ENCODE measurements at regions not wholly inside any gene's neighbourhood (a gene's known extent, or its start where the extent isn't known, plus 50 kb on each side); places are given as distances from the start of the nearest gene placed in this dataset.
"Not testable (repeated sequence)": the region's sequence is repeated elsewhere in the genome, so short reads cannot be mapped to it uniquely, and the experiment has no call there.

DNA sequence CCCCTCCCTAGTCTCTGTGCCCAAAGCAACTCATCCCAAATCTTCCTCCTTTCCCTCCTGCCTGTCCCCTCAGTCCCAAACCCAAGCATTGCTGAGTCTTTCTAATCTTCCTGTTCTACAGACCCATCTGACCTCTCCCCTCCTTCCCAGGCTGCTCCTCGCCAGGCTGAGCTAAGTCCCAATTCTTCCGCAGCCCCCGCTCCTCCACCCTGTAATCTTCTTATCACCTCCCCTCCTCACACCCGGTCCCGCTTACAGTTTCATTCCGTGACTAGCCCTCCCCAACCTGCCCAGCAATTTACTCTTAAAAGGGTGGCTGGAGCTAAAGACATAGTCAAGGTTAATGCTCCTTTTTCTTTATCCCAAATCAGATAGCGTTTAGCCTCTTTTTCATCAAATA, 86.8 kb upstream of the ALDH3B2 start:
- H3K4me1 Mint-ChIP-seq; H3K9me3 ChIP-seq (ENCODE audit: control insufficient read depth, low read length, poor library complexity, severe bottlenecking); ATAC-seq; DNase-seq; H3K4me3 Mint-ChIP-seq; H3K27ac Mint-ChIP-seq; H3K36me3 Mint-ChIP-seq (ENCODE audit: low read depth): not testable (repeated sequence)
- H3K27me3 Mint-ChIP-seq, result peaks cover 28% of the 10 kb centered on the region

DNA sequence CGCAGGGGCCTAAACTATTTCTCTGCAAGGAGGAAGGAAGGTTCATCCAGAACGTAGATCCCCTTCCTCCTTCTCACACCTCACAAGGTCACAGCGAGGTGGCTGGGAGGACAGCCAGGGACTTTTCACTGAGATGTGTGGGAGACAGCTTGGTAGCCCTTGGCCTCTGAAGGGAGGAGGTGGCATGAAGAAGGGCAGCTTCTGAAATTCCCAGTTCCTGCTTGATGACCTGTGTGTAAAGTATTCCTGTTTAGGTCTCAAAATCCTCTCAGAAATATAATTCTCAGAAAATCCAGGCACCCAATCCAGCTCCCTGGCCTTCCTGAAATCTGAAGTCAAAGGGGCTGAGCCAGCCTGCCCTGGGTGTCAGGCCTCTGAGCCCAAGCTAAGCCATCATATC, 84.9 kb upstream of the ALDH3B2 start:
- H3K4me1 Mint-ChIP-seq; ATAC-seq; H3K36me3 Mint-ChIP-seq (ENCODE audit: low read depth); DNase-seq; H3K9me3 ChIP-seq (ENCODE audit: control insufficient read depth, low read length, poor library complexity, severe bottlenecking); H3K27ac Mint-ChIP-seq; H3K4me3 Mint-ChIP-seq: not testable (repeated sequence)
- peaks cover 16% of the 10 kb centered on the region for H3K27me3 Mint-ChIP-seq

DNA sequence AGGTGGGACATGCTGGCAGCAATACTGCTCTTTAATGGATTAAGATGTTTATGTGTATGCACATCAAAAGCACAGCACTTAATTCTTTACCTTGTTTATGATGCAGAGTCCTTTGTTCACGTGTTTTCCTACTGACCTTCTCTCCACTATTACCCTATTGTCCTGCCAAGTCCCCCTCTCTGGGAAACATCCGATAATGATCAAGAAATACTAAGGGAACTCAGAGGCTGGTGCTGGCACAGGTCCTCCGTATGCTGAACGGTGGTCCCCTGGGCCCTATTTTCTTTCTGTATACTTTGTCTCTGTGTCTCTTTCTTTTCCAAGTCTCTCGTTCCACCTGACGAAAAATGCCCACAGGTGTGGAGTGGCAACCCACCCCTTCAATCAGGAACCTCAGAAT, 84.0 kb upstream of the ALDH3B2 start:
- not testable (repeated sequence) for H3K36me3 Mint-ChIP-seq (ENCODE audit: low read depth); H3K9me3 ChIP-seq (ENCODE audit: control insufficient read depth, low read length, poor library complexity, severe bottlenecking); DNase-seq; H3K27ac Mint-ChIP-seq; H3K4me1 Mint-ChIP-seq; H3K4me3 Mint-ChIP-seq; ATAC-seq
- peaks cover 16% of the 10 kb centered on the region for H3K27me3 Mint-ChIP-seq

DNA sequence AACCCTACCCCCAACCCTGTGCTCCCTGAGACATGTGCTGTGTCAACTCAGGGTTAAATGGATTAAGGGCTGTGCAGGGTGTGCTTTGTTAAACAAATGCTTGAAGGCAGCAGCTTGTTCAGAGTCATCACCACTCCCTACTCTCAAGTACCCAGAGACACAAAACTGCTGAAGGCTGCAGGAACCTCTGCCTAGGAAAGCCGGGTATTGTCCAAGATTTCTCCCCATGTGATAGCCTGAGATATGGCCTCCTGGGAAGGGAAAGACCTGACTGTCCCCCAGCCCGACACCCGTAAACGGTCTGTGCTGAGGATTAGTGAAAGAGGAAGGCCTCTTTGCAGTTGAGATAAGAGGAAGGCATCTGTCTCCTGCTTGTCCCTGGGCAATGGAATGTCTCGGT, 83.6 kb upstream of the ALDH3B2 start:
- not testable (repeated sequence) for H3K4me3 Mint-ChIP-seq; H3K36me3 Mint-ChIP-seq (ENCODE audit: low read depth); H3K4me1 Mint-ChIP-seq; H3K27ac Mint-ChIP-seq; ATAC-seq; H3K9me3 ChIP-seq (ENCODE audit: control insufficient read depth, low read length, poor library complexity, severe bottlenecking); DNase-seq
- peaks cover 16% of the 10 kb centered on the region for H3K27me3 Mint-ChIP-seq

DNA sequence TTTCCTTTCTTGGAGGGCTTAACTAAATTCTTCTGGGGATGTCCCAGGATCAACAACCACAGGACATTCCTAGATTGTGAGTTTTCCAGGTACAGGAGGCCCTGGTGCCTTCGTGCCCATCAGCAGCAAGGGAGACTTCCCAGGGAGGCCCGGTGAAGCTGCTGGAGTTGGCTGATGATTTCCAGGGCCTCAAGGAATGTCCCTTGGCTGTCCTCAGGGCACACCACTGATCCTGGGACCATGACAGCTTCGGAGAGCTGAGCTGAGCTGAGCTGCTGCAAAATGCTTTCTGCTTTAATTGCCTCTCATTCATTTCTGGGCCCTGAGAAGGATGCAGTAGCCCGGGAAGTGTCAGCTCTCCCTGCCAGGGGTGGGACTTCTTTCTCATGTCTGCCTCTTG, 79.4 kb upstream of the ALDH3B2 start:
- not testable (repeated sequence) for H3K4me1 Mint-ChIP-seq; H3K27ac Mint-ChIP-seq; H3K36me3 Mint-ChIP-seq (ENCODE audit: low read depth); H3K9me3 ChIP-seq (ENCODE audit: control insufficient read depth, low read length, poor library complexity, severe bottlenecking); DNase-seq; ATAC-seq; H3K4me3 Mint-ChIP-seq
- peaks cover 16% of the 10 kb centered on the region for H3K27me3 Mint-ChIP-seq

DNA sequence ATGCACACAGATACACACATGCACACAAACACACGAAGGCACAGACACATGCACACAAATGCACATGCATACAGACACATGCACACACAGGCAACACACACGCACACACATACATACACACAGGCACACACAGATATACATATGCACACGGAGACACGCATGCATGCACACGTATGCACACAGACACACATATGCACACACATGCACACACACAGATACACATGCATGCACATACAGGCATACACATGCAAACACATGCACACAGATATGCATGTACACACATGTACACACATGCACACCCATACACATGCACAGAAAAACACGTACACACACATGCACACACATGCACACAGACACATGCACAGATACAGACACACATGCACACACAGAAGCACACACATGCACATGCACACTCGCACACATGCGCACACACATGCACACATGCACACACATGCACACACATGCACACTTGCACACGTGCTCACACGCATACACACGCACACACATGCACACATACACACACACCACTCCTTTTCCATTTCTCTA, 70.8 kb upstream of the ALDH3B2 start:
- ATAC-seq (no peak), DNase-seq (no peak)
- H3K4me1 Mint-ChIP-seq, result peaks cover under 1% of the 10 kb centered on the region
- H3K9me3 ChIP-seq (ENCODE audit: control insufficient read depth, low read length, poor library complexity, severe bottlenecking), result no peaks in the 10 kb centered on the region
- H3K27me3 Mint-ChIP-seq, result peaks cover 20% of the 10 kb centered on the region
- H3K36me3 Mint-ChIP-seq (ENCODE audit: low read depth), result peaks cover 2% of the 10 kb centered on the region
- no peak overlapping the region for H3K27ac Mint-ChIP-seq
- H3K4me3 Mint-ChIP-seq, result no peak overlapping the region

DNA sequence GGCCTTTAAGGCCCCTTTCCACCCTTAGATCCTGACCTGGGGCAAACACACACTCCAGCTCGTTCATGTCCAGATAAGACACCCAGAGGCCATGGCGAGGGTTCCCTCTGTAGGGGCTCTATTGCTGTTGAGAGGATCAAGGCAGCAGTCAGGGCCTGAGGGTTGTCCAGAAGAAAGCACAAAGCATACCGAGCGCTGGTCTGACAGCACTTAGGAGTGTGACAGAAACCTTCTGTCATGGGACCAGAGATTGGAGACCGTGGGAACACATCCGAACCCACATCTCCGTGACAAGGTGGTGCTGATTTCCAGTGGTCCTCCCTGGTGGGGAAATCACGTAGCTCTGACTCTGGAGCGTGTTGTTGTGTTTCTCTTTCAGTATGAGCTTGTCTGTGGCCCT, 69.8 kb upstream of the ALDH3B2 start:
- ATAC-seq; H3K36me3 Mint-ChIP-seq (ENCODE audit: low read depth); H3K4me1 Mint-ChIP-seq; H3K9me3 ChIP-seq (ENCODE audit: control insufficient read depth, low read length, poor library complexity, severe bottlenecking); DNase-seq; H3K27ac Mint-ChIP-seq; H3K4me3 Mint-ChIP-seq: not testable (repeated sequence)
- H3K27me3 Mint-ChIP-seq, result peaks cover 18% of the 10 kb centered on the region

DNA sequence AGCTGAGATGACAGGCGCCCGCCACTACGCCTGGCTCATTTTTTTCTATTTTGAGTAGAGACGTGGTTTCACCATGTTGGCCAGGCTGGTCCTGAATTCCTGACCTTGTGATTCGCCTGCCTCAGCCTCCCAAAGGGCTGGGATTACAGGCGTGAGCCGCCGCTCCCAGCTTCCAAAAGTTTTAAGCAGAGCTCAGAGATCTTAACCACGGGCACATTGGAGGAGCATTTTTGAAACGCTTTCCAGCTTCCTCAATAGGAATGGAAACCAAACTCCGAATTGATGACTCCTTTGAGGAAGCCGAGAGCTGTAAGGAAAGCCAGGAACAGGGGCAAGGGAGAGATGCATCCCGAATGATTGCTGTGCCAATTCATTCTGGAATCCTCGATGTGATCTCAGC, 63.8 kb upstream of the ALDH3B2 start:
- H3K36me3 Mint-ChIP-seq (ENCODE audit: low read depth); ATAC-seq; DNase-seq; H3K4me1 Mint-ChIP-seq; H3K4me3 Mint-ChIP-seq; H3K9me3 ChIP-seq (ENCODE audit: control insufficient read depth, low read length, poor library complexity, severe bottlenecking); H3K27ac Mint-ChIP-seq: not testable (repeated sequence)
- peaks cover 48% of the 10 kb centered on the region for H3K27me3 Mint-ChIP-seq

DNA sequence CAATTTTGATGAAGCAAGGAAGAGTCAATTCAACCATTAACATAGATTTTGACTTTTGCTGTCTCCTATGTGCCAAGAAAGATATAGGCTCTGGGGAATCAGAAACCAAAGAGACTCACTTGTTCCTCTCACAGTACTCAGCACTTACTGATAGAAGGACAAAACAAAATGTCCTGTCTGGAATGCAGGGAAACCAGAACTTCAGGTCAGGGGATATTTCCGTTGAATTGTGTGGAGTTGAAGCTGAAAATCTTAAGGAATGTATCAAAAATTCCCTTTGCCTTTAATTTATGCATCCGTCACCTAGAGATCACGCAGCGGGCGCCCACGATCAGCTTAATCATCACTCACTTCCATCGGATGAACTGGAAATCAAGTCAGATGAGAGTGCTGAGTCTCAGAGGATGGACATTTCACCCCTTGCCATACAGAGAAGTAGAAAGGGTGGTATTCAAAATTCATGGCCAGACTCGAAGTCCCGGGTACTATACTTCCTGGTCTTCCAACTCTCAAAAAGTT, 63.2 kb upstream of the ALDH3B2 start:
- ATAC-seq; DNase-seq; H3K36me3 Mint-ChIP-seq (ENCODE audit: low read depth); H3K4me1 Mint-ChIP-seq; H3K27ac Mint-ChIP-seq; H3K9me3 ChIP-seq (ENCODE audit: control insufficient read depth, low read length, poor library complexity, severe bottlenecking); H3K4me3 Mint-ChIP-seq: not testable (repeated sequence)
- peaks cover 54% of the 10 kb centered on the region for H3K27me3 Mint-ChIP-seq

DNA sequence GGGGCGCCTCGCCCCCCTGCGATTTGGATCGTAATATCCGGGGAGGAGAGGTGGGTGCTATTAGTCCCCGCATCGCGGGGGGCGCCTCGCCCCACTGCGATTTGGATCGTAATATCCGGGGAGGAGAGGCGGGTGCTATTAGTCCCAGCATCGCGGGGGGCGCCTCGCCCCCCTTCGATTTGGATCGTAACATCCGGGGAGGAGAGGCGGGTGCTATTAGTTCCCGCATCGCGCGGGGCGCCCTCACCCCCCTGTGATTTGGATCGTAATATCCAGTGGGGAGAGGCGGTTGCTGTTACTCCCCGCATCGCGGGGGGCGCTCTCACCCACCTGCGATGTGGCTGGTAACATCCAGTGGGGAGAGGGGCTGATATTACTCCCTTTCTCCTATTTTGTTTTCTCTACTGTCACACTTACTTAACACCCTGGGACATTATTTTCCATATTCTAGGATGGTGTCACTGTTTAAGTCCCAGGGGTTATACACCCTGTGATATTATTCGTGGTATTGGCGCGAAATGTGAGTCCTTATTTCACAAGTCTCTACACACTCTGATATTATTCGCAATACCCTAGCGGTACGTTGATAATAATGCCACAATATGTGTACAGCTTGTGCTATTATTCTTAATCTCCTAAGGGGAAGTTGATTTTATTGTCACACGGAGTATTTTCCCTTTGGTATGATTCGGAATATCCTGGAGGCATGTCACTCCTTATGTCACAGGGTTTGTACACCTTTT, 57.8 kb upstream of the ALDH3B2 start:
- Mint-ChIP-seq H3K4me3 (peak overlapping the region; percentile 82), H3K27ac (no peak overlapping the region), H3K27me3 (peaks cover 41% of the 10 kb centered on the region), H3K36me3 (ENCODE audit: low read depth) (no peaks in the 10 kb centered on the region), H3K4me1 (peaks cover 13% of the 10 kb centered on the region)
- ATAC-seq, result peak; percentile 91
- H3K9me3 ChIP-seq (ENCODE audit: control insufficient read depth, low read length, poor library complexity, severe bottlenecking), result no peaks in the 10 kb centered on the region
- peak; percentile 24 to 31 (median 26) for DNase-seq

DNA sequence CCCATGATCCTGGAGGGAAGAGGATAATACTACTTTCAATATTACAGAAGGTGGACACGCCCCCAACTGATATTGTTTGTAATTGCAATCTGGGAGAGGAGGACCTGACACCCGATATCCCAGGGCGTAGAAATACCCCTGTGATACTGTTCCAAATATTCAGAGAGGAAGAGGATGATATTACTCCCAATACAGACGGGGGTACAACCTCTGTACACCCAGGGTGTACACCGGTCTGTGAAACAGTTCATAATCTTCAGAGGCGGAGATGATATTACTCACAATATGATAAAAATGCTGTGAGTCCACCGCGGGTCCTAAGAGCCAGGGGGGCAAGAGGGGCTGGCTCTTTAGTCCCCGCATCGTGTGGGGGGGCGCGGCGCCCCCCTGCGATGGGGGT, 57.2 kb upstream of the ALDH3B2 start:
- no peak for ATAC-seq
- Mint-ChIP-seq H3K27me3 (peaks cover 37% of the 10 kb centered on the region), H3K27ac (no peak overlapping the region), H3K4me3 (peak overlapping the region; percentile 82), H3K4me1 (peaks cover 14% of the 10 kb centered on the region), H3K36me3 (ENCODE audit: low read depth) (no peaks in the 10 kb centered on the region)
- no peaks in the 10 kb centered on the region for H3K9me3 ChIP-seq (ENCODE audit: control insufficient read depth, low read length, poor library complexity, severe bottlenecking)
- no peak for DNase-seq

DNA sequence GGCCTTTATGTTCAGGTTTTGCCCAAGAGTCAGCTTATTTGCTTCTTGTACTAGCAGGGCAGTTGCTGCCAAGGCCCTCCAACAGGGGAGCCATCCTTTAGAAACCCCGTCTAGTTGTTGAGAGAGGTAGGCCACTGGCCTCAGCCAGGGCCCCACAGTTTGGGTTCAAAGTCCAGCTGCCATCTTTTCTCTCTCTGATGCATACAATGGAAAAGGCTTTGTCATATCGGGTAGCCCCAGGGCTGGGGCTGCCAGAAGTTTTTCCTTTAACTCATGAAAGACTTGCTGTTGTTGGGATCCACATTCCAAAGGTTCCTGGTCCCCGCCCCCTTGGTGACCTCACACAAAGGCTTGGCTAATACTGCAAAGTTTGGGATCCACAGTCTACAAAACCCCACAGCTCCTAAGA, 53.7 kb upstream of the ALDH3B2 start:
- ATAC-seq, H3K4me3 Mint-ChIP-seq: not testable (repeated sequence)
- peaks cover 14% of the 10 kb centered on the region for H3K4me1 Mint-ChIP-seq

DNA sequence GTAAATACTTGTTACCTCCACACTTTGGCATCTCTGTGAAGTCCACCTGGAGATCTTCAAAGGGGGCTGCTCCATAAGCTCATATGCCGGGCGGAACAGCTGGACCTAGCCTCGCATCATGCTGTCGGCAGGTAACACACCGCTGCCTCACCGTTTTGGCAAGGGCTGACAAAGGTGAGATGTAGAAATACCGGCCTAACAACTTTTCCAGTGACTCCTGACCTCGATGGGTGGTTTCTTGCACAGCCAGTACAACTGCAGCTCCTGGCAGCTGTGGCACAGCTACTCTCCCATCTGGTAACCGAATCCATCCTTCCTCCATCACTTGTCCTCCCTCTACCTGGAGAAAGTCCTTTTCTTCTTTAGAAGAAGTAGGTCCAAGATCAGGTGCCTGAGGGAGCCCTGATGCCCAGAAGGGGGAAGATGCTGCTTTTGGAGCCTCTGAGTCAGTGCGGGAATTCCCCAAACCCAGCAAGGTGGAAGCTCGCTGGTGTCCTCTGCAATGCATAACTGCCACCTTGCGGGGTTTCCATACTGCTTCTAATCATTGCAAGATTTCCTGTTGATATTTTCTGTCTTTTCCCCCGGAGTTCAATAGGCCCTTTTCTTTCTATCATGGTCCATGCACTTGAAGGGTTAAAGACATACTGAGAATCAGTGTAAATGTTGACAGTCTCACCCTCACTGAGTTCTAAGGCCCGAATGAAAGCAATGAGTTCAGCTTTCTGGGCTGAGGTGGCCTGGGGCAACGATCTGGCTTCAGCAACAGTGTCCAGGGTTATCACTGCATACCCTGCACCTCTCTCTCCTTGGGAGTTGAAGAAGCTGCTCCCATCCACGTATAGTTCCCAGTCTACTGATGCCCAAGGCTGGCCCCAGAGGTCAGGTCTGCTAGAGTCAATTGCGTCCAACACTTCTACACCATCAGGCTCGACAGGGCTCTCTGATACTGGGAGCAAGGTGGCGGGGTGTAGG, 52.9 kb upstream of the ALDH3B2 start:
- H3K27ac Mint-ChIP-seq; H3K36me3 Mint-ChIP-seq (ENCODE audit: low read depth): not testable (repeated sequence)

More for the DNA sequence above, 53.7 kb upstream of the ALDH3B2 start:
- H3K27me3 Mint-ChIP-seq, result peaks cover 23% of the 10 kb centered on the region
- not testable (repeated sequence) for H3K9me3 ChIP-seq (ENCODE audit: control insufficient read depth, low read length, poor library complexity, severe bottlenecking); H3K36me3 Mint-ChIP-seq (ENCODE audit: low read depth); DNase-seq
- peak overlapping the region; percentile 47 for H3K27ac Mint-ChIP-seq

More for the DNA sequence above, 52.9 kb upstream of the ALDH3B2 start:
- not testable (repeated sequence) for H3K9me3 ChIP-seq (ENCODE audit: control insufficient read depth, low read length, poor library complexity, severe bottlenecking); ATAC-seq; H3K4me3 Mint-ChIP-seq; DNase-seq
- Mint-ChIP-seq H3K4me1 (peaks cover 16% of the 10 kb centered on the region), H3K27me3 (peaks cover 22% of the 10 kb centered on the region)
